ENCODE measurements at regions not wholly inside any gene's neighbourhood (a gene's known extent, or its start where the extent isn't known, plus 50 kb on each side); places are given as distances from the start of the nearest gene placed in this dataset.

GRCh38 chr5:173715607-173716006, 99.2 kb upstream of the BOD1 start:
- H3K4me3 ChIP-seq (replicated peaks; ENCODE audit: low read depth, low read length), result no peak overlapping the region
- DNase-seq (ENCODE audit: low read depth), result no peak
- no peak for TF ChIP-seq CTCF (IDR thresholded peaks at IDR 0.05; ENCODE audit: low read length, missing control alignments)

DNA sequence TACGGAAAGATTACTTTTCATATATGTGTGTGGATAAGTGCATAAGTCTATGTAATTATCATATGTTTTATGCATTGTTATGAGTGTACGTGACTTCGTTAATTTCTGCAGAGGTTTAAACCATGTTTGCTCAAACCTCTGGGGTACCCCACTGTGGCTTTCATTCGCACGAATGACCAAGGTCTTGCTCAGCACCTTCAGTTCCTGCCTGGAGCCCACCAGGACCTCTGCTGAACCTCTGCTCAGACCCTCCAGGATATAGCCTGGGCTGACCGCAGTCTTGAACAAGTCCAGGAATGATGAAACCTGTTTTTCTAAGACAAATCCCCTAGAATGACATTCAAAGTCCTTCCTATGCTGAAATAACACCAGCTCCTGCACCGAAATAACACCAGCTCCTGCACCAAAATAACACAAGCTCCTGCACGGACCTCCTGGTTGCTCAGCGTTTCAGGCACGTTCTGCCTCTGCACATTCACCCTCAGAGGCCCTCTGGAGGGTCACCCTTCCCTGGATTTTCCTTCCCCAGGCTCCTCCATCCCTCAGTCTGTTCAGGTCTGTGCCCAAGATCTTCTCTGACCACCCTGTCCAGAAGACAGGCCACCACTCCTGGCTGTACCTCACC, 99.7 kb upstream of the BOD1 start:
- no peak overlapping the region for H3K4me3 ChIP-seq (replicated peaks; ENCODE audit: low read depth, low read length)

DNA sequence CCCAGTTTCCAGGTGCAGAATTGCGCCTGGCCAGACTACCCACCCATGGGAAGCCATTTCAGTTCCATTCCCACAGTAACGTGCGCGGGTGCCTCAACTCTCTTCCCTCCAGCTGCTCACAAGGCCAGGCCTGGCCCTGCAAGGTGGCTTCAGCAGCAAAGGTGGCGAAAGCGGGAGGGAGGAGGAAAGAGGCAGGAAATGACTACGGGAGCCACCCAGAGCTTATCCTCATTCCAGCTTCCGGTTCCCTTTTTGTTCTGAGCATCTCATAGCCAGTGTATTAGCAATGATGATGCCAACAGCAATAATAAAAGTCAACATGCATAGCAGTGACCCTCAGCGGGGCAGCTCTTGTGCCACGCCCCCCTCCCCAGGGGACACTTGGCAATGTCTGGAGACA, 101.5 kb upstream of the BOD1 start:
- DNase-seq (ENCODE audit: low read depth), result peak; percentile 31
- no peak for TF ChIP-seq CTCF (IDR thresholded peaks at IDR 0.05; ENCODE audit: low read length, missing control alignments)
- no peak overlapping the region for H3K4me3 ChIP-seq (replicated peaks; ENCODE audit: low read depth, low read length)

More for the DNA sequence above, 99.7 kb upstream of the BOD1 start:
- no peak for TF ChIP-seq CTCF (IDR thresholded peaks at IDR 0.05; ENCODE audit: low read length, missing control alignments)
- DNase-seq (ENCODE audit: low read depth), result no peak

- no peak for DNase-seq (ENCODE audit: low read depth)
- H3K4me3 ChIP-seq (replicated peaks; ENCODE audit: low read depth, low read length), result no peak overlapping the region
- TF ChIP-seq CTCF (IDR thresholded peaks at IDR 0.05; ENCODE audit: low read length, missing control alignments), result no peak
Measured at GRCh38 chr5:173718469-173718868, 102.0 kb upstream of the BOD1 start.

GRCh38 chr5:173719731-173720082, 103.3 kb upstream of the BOD1 start:
- no peak for TF ChIP-seq CTCF (IDR thresholded peaks at IDR 0.05; ENCODE audit: low read length, missing control alignments)
- no peak for DNase-seq (ENCODE audit: low read depth)
- H3K4me3 ChIP-seq (replicated peaks; ENCODE audit: low read depth, low read length), result no peak overlapping the region

DNA sequence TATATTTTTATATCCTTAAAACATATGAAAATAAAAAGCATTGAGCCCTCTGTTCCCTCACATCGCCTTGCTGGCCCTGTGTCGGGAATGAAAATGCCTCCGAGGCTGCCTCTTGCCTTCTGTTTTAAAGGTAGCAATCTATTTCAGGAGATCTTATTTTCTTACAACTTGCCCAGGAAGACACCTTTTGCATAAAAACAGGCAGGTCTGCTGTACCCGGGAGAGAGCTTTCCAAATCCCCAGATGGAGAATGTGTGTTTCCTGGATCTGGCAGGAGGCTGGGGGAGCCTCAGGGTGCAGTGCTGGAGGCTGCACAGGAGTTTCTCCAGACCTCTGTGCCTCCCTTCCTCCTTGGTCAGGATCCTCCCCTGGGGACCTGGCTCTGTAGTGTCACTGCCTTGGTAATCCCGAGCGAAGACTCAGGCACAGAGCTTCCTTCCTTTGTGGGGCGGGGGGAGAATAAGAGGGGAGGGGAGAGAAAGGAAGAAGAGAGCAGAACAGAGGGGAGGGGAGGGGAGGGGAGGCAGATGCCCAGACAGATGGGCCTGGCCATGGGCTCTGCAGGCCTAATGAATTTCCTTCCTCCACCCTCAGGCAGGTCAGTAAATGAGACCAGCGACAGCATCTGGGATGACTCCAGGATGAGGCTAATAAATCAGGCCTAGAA, 104.0 kb upstream of the BOD1 start:
- no peak overlapping the region for H3K4me3 ChIP-seq (replicated peaks; ENCODE audit: low read depth, low read length)
- DNase-seq (ENCODE audit: low read depth), result no peak
- TF ChIP-seq CTCF (IDR thresholded peaks at IDR 0.05; ENCODE audit: low read length, missing control alignments), result no peak
